Activated naive CD8-positive, alpha-beta T cell treated with anti-CD3 and anti-CD28 coated beads, Interleukin-2, amount 10 ng/mL, durations not matched to agents 7 days and 5 days (primary cell): ENCODE measurements at regions not wholly inside any gene's neighbourhood (a gene's known extent, or its start where the extent isn't known, plus 50 kb on each side); places are given as distances from the start of the nearest gene placed in this dataset.

Experiments
- ATAC-seq: fragments of 150-1000 bp; cut with Tn5 transposase; one replicate; pipeline ENCODE4 v1.10.0; 2021; ENCODE audit warnings: low read depth, moderate library complexity
- POLR2A ChIA-PET: fragments of 350-600 bp; sonication (Branson Sonifier 250); formaldehyde crosslinking; loops from one replicate; lab custom pipeline; 2021; ENCODE audit warnings: antibody characterized with exemption; lab: Charles Lee
- DNase-seq: peaks from one replicate; pipeline ENCODE4 v3.0.0; 2021
- H3K27ac Mint-ChIP-seq: one replicate; pipeline ENCODE4 v1.8.0; 2022; ENCODE audit warnings: mild to moderate bottlenecking, mixed read lengths
- H3K27me3 Mint-ChIP-seq: one replicate; pipeline ENCODE4 v1.8.0; 2022; ENCODE audit warnings: mild to moderate bottlenecking, moderate library complexity, mixed read lengths
- H3K36me3 Mint-ChIP-seq: one replicate; pipeline ENCODE4 v1.8.0; 2021; ENCODE audit warnings: mild to moderate bottlenecking, mixed read lengths
- H3K4me1 Mint-ChIP-seq: one replicate; pipeline ENCODE4 v1.8.0; 2021; ENCODE audit warnings: mixed read lengths
- H3K4me3 Mint-ChIP-seq: one replicate; pipeline ENCODE4 v1.8.0; 2022; ENCODE audit warnings: mild to moderate bottlenecking, moderate library complexity, mixed read lengths
- H3K9me3 Mint-ChIP-seq: one replicate; pipeline ENCODE4 v1.8.0; 2021; ENCODE audit warnings: mixed read lengths

- no peaks in the 10 kb centered on the region for H3K4me1 Mint-ChIP-seq
- ATAC-seq: no peak
- H3K27ac Mint-ChIP-seq: no peak overlapping the region
- POLR2A ChIA-PET: no interaction called here
- H3K4me3 Mint-ChIP-seq: no peak overlapping the region
- H3K36me3 Mint-ChIP-seq: no peaks in the 10 kb centered on the region
- no peak for DNase-seq
- no peaks in the 10 kb centered on the region for H3K9me3 Mint-ChIP-seq
- H3K27me3 Mint-ChIP-seq: no peaks in the 10 kb centered on the region
Measured at GRCh38 chr15:96790004-96790403, 459.5 kb downstream of the NR2F2 start.

DNA sequence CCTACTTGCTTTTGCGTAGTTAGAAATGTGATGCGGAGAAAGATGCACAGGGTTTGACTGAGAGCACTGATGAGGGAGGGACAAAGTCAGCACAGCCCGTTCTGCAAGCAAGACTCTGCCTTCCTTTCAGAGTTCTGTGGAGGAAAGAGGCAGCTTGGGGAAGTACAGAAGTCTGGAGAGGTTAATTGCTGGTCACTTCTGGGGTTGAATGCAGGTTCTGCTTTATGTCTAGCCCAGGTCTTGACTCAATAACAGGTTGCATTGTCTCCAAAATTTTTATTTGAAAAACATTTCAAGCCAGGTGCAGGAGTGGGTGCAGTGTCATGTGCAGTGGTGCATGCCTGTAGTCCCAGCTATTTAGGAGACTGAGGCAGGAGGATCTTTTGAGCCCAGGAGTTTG lies 461.7 kb downstream of the NR2F2 start:
- Mint-ChIP-seq H3K36me3 (no peaks in the 10 kb centered on the region), H3K4me3 (no peak overlapping the region), H3K27ac (peak overlapping the region; percentile 49), H3K27me3 (no peaks in the 10 kb centered on the region), H3K9me3 (no peaks in the 10 kb centered on the region), H3K4me1 (no peaks in the 10 kb centered on the region)
- POLR2A ChIA-PET: no interaction called here
- DNase-seq (no peak), ATAC-seq (no peak)

DNA sequence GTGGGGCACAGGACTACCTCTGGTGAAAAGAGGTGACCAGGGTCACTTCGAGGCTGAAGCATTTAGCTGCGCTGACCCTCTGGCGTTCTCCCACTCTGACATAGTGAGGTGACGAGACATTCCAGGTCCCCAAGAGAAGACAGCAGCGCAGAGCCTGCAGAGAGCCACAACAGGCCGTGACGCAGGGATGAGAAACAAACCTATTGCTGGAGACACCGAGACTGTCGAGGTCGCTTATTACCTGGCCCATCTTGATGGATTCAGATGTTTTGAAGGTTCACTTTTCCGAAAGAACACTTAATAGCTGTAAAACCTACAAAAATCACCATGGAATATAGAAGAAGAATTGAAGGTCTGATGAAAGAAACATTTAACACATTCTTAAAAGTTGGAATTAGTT lies 466.3 kb downstream of the NR2F2 start:
- H3K36me3 Mint-ChIP-seq: no peaks in the 10 kb centered on the region
- H3K27ac Mint-ChIP-seq: no peak overlapping the region
- no peak for ATAC-seq
- no peaks in the 10 kb centered on the region for H3K27me3 Mint-ChIP-seq
- POLR2A ChIA-PET: no interaction called here
- no peaks in the 10 kb centered on the region for H3K4me1 Mint-ChIP-seq
- H3K9me3 Mint-ChIP-seq: peaks cover 1% of the 10 kb centered on the region
- H3K4me3 Mint-ChIP-seq: no peak overlapping the region
- no peak for DNase-seq

DNA sequence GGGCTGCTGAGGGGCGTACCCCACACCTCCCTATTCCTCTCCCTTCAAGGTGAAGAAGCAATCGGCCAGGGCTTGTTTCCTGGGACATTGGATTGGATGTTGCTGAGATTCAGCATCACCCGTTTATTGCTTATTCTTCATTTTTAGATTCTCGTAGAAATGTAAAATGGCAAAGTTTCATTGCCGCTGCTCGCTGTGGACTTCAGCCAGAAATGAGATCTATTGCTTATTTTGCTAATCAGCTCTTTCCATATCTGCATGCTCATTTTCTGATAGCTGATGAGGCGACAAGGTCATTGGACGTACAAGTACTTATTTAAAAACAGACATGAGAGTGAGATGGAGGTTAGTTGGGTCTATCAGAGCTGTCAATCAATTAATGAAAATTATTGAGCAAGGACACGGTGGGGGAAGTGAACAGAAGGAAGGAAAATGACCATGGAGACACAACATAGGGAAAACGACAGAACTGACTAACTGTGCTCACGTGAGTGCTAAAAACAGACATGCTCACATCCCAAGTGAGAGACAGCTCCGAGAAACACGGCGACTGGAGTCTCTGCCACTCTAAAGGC lies 471.2 kb downstream of the NR2F2 start:
- Mint-ChIP-seq H3K27ac (no peak overlapping the region), H3K36me3 (no peaks in the 10 kb centered on the region), H3K27me3 (no peaks in the 10 kb centered on the region), H3K9me3 (peaks cover 1% of the 10 kb centered on the region), H3K4me3 (no peak overlapping the region), H3K4me1 (no peaks in the 10 kb centered on the region)
- POLR2A ChIA-PET: no interaction called here
- ATAC-seq (no peak), DNase-seq (no peak)

GRCh38 chr15:96802611-96803255 lies 472.2 kb downstream of the NR2F2 start:
- no peak for DNase-seq
- peaks cover 2% of the 10 kb centered on the region for H3K9me3 Mint-ChIP-seq
- H3K27ac Mint-ChIP-seq: no peak overlapping the region
- no peaks in the 10 kb centered on the region for H3K4me1 Mint-ChIP-seq
- no peaks in the 10 kb centered on the region for H3K27me3 Mint-ChIP-seq
- no peaks in the 10 kb centered on the region for H3K36me3 Mint-ChIP-seq
- no peak overlapping the region for H3K4me3 Mint-ChIP-seq
- no peak for ATAC-seq
- POLR2A ChIA-PET: no interaction called here

DNA sequence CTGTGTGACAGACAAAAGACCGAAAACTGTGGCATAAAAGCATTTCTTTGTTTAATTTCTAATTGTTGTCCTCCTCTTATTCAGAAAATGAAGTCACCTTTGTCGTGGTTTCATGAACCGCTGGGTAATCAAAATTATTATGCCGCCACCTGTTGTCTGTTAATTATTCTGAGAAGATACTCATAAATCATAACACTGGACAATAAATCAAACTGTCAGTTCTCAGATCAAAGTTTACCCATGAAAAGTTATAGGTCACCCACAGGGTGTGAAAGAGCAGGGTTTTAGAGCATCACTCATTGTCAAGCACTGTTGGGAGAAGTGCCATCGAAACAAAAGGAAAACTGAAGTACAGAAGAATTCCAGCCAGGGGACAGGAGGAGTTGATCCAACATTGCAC lies 474.3 kb downstream of the NR2F2 start:
- Mint-ChIP-seq H3K36me3 (no peaks in the 10 kb centered on the region), H3K4me3 (no peak overlapping the region), H3K27me3 (no peaks in the 10 kb centered on the region), H3K9me3 (peaks cover 3% of the 10 kb centered on the region), H3K27ac (no peak overlapping the region), H3K4me1 (no peaks in the 10 kb centered on the region)
- no peak for ATAC-seq
- POLR2A ChIA-PET: no interaction called here
- no peak for DNase-seq

- no peak overlapping the region for H3K4me3 Mint-ChIP-seq
- no peak overlapping the region for H3K27ac Mint-ChIP-seq
- no peaks in the 10 kb centered on the region for H3K27me3 Mint-ChIP-seq
- POLR2A ChIA-PET: no interaction called here
- no peak for ATAC-seq
- no peak for DNase-seq
- H3K4me1 Mint-ChIP-seq: no peaks in the 10 kb centered on the region
- H3K36me3 Mint-ChIP-seq: no peaks in the 10 kb centered on the region
- peaks cover 2% of the 10 kb centered on the region for H3K9me3 Mint-ChIP-seq
Measured at GRCh38 chr15:96807361-96807760, 476.9 kb downstream of the NR2F2 start.

DNA sequence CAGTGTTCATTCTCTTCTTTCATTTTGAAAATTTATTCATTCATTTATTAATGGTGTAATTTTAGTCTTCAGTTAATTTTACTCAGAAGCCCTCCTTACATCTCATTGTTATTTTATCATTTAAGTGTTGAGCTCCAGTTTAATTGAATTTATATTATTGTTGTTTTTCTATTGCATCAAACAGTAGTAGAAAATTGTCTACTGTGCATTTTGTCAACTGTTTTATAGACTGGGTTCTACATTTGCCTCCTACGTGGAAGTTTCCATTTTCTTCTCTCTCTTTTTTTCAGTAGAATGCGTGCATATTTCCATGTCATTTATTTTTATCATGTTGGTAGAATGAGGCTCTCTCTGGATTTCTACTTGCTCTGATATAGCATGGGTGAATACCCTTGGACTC lies 487.4 kb downstream of the NR2F2 start:
- DNase-seq: no peak

GRCh38 chr15:96818861-96819260 lies 488.4 kb downstream of the NR2F2 start:
- Mint-ChIP-seq H3K4me3 (no peak overlapping the region), H3K36me3 (no peaks in the 10 kb centered on the region), H3K9me3 (no peaks in the 10 kb centered on the region), H3K27me3 (no peaks in the 10 kb centered on the region), H3K27ac (no peak overlapping the region), H3K4me1 (no peaks in the 10 kb centered on the region)
- no peak for DNase-seq
- no peak for ATAC-seq
- POLR2A ChIA-PET: no interaction called here

More for the DNA sequence above, 487.4 kb downstream of the NR2F2 start:
- no peaks in the 10 kb centered on the region for H3K27me3 Mint-ChIP-seq
- H3K36me3 Mint-ChIP-seq: no peaks in the 10 kb centered on the region
- no peak for ATAC-seq
- H3K4me1 Mint-ChIP-seq: no peaks in the 10 kb centered on the region
- POLR2A ChIA-PET: no interaction called here
- no peak overlapping the region for H3K4me3 Mint-ChIP-seq
- H3K9me3 Mint-ChIP-seq: no peaks in the 10 kb centered on the region
- no peak overlapping the region for H3K27ac Mint-ChIP-seq

DNA sequence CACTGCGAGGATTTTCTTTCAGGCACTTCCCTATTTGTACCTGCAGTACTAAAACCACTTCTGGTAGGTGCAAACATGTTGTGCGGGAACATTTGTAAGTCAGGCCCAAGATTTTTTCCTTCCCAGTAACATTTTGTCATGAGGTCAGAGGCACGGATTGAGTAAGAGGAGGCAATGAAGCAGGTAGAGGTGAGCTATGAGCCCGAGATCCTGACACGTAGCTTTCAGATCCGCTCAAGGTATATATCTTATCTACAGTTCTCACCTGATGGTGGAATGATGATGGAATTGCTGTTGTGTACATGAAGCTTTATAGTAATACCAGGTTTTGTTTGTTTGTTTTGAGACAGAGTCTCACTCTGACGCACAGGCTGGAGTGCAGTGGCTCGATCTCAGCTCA lies 497.5 kb downstream of the NR2F2 start:
- ATAC-seq (no peak), DNase-seq (no peak)
- H3K9me3 Mint-ChIP-seq: peaks cover 1% of the 10 kb centered on the region
- POLR2A ChIA-PET: no interaction called here
- no peaks in the 10 kb centered on the region for H3K36me3 Mint-ChIP-seq
- no peaks in the 10 kb centered on the region for H3K4me1 Mint-ChIP-seq
- H3K4me3 Mint-ChIP-seq: no peak overlapping the region
- no peak overlapping the region for H3K27ac Mint-ChIP-seq
- no peaks in the 10 kb centered on the region for H3K27me3 Mint-ChIP-seq

GRCh38 chr15:96837241-96837970 lies 506.9 kb downstream of the NR2F2 start:
- peaks cover 12% of the 10 kb centered on the region for H3K9me3 Mint-ChIP-seq
- no peaks in the 10 kb centered on the region for H3K4me1 Mint-ChIP-seq
- no peaks in the 10 kb centered on the region for H3K27me3 Mint-ChIP-seq
- ATAC-seq (no peak), DNase-seq (no peak)
- H3K4me3 Mint-ChIP-seq: no peak overlapping the region
- H3K27ac Mint-ChIP-seq: no peak overlapping the region
- H3K36me3 Mint-ChIP-seq: no peaks in the 10 kb centered on the region
- POLR2A ChIA-PET: no interaction called here

DNA sequence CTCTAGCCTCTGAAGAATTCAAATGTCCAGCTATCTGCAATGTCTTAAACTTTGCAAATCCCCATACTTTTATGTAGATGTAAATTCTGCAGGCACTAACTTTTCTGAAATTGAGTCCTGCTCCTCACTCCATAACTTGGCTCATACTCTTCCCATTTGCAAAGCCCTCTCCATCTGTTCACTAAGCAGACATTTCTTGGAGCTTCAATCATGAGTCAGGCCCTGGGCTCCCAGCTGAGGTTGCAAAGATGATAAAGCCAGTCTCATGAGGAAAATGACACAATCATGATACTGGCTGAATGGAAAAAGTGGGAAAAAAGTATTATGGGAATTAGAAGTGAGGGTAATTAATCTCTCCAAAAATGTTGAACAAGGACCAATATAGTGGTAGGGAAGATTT lies 507.6 kb downstream of the NR2F2 start:
- Mint-ChIP-seq H3K9me3 (peaks cover 14% of the 10 kb centered on the region), H3K4me1 (no peaks in the 10 kb centered on the region), H3K4me3 (no peak overlapping the region), H3K27me3 (no peaks in the 10 kb centered on the region), H3K36me3 (no peaks in the 10 kb centered on the region), H3K27ac (no peak overlapping the region)
- DNase-seq (no peak), ATAC-seq (no peak)
- POLR2A ChIA-PET: no interaction called here

- POLR2A ChIA-PET: no interaction called here
- ATAC-seq (no peak), DNase-seq (no peak)
- Mint-ChIP-seq H3K27me3 (no peaks in the 10 kb centered on the region), H3K4me3 (no peak overlapping the region), H3K9me3 (peaks cover 5% of the 10 kb centered on the region), H3K4me1 (no peaks in the 10 kb centered on the region), H3K36me3 (no peaks in the 10 kb centered on the region), H3K27ac (no peak overlapping the region)
Measured at GRCh38 chr15:96849271-96849900, 518.9 kb downstream of the NR2F2 start.

DNA sequence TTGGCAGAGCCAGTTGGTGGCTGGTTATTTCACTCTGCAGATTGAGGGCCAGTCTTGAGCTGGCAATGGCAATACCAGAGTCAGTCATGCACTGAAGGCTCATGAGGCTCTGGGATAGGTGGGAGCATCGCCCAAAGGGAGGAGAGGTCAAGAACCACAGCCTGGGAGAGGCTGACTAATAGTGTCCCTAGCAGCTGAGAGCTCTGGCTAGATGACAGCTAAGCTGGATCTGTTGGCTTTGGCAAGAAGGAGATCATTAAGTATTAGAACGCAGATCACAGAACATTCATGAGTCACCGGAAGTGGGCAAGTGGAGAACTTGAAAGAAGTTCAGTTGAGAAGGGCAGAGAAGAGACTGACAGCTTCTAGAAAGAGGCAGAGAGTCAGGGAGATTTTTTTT lies 521.1 kb downstream of the NR2F2 start:
- POLR2A ChIA-PET: no interaction called here
- no peaks in the 10 kb centered on the region for H3K27me3 Mint-ChIP-seq
- DNase-seq (no peak), ATAC-seq (no peak)
- no peaks in the 10 kb centered on the region for H3K36me3 Mint-ChIP-seq
- H3K27ac Mint-ChIP-seq: no peak overlapping the region
- H3K4me3 Mint-ChIP-seq: no peak overlapping the region
- H3K4me1 Mint-ChIP-seq: no peaks in the 10 kb centered on the region
- H3K9me3 Mint-ChIP-seq: peaks cover 6% of the 10 kb centered on the region
